Panc1 (cell line): ENCODE measurements at regions not wholly inside any gene's neighbourhood (a gene's known extent, or its start where the extent isn't known, plus 50 kb on each side); places are given as distances from the start of the nearest gene placed in this dataset.

Experiments
- CTCF ChIP-seq: fragments of 450-650 bp; IDR thresholded peaks from 2 replicates; pipeline ENCODE4 v1.5.1; 2017; ENCODE audit warnings: mild to moderate bottlenecking
- POLR2AphosphoS5 ChIP-seq: IDR thresholded peaks from 2 replicates; pipeline ENCODE4 v1.6.1; 2012; ENCODE audit warnings: mild to moderate bottlenecking, low read depth, low read length, moderate library complexity
- REST ChIP-seq, 2 experiments: IDR thresholded peaks; 2 replicates each; pipeline ENCODE4 v1.6.1; 2011 to 2012; ENCODE audit warnings: low read depth in 2 of 2, control low read depth in 1 of 2, low read length in 1 of 2, mild to moderate bottlenecking in 1 of 2, moderate library complexity in 1 of 2; ENCODE audit not compliant: insufficient read depth in 1 of 2

- TF ChIP-seq REST (IDR thresholded peaks at IDR 0.05; ENCODE audit: insufficient read depth in 1 of 2, low read depth in 2 of 2, low read length in 1 of 2) (no peak), CTCF (no peak), POLR2AphosphoS5 (no peak)
These were observed 344.9 kb upstream of the MANEA start for GRCh38 chr6:95232446-95232845.
